CD4-positive, alpha-beta T cell treated with Interferon alpha-2 for 1 hour (primary cell): ENCODE measurements at regions not wholly inside any gene's neighbourhood (a gene's known extent, or its start where the extent isn't known, plus 50 kb on each side); places are given as distances from the start of the nearest gene placed in this dataset.
"Not testable (repeated sequence)": the region's sequence is repeated elsewhere in the genome, so short reads cannot be mapped to it uniquely, and the experiment has no call there.

Experiments used
- DNase-seq, 2 donors: peaks; one replicate each; pipeline ENCODE4 v3.0.0-alpha.2; 2020 to 2022

GRCh38 chr5:33162057-33162456 is 278.7 kb upstream of the TARS1 start:
- no peak for DNase-seq

DNA sequence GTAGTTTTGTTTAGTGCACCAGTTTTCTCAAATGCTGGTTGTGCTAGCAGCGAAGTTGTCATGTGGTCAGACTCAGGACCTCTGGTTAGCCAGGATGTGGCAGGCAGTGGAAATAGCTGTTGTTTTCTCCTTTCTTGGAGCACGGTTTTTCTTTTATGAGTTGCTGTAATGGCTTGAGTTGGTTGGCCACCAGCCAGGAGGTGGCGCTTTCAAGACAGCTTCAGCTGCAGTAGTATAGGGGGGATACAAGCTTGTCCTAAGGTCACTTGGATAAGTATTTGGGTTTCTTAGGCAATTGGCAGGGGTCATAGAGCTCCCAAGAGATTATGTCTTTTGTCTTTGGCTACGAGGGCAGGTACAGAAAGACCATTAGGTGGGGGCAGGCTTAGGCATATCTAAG is 274.2 kb upstream of the TARS1 start:
- DNase-seq, result no peak

- no peak for DNase-seq
These were observed 273.8 kb upstream of the TARS1 start for GRCh38 chr5:33166948-33167347.

GRCh38 chr5:33167541-33167940 is 273.2 kb upstream of the TARS1 start:
- no peak for DNase-seq

DNA sequence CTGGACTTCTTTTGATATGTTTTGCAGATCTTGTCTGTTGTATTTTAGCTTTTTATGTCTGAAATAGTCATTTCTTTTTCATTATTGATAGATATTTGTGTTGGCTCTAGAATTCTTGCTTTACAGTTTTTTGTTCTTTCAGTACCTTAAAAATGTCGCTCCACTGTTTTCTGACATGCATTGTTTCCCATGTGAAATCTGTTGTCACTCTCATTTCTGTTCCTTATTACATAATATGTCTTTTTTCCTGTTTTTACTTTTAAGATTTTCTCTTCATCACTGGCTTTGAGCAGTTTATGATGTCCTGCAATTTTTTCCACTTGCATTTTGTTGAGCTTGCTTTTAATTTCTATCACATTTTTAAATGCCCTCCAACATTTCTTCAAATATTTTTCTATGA is 270.4 kb upstream of the TARS1 start:
- DNase-seq, result no peak

DNA sequence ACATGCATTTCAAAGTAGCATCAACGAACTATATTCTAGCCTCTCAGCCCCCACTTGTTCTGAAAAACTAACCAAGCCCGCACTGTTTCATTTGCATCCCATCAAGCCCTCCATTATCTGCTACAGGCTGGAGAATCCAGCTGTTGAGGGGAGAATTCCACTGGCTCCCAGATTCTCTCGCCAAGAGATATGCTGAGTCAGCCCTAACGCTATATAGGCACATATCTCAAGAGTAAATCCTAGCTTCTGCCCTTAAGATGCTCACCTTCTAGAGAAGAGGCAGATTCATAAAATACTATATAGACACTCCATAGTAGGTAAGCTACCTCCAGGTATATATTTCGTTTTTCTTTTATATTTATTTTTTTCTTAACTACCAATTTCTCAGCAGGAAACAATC is 266.4 kb upstream of the TARS1 start:
- DNase-seq, result no peak

DNA sequence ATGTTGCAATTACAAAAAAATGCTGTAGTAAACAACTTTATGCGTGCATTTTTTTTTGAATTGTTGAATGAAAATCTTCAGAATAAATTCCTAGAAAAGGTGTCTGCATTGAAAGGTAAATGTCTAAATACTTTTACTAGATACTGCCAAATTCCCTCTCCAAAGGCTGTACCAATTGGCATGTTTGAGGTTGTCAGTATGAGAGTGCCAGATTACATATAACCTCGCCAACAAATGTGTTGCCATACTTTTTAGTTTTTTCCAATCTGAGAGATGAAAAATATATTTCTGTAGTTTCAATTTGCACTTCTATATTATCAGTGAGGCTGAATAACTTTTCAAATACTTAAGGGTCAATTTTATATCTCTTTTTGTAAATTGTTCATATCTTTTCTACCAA is 261.5 kb upstream of the TARS1 start:
- DNase-seq, result no peak

GRCh38 chr5:33180900-33181299 is 259.9 kb upstream of the TARS1 start:
- no peak for DNase-seq

- no peak for DNase-seq
These were observed 257.8 kb upstream of the TARS1 start for GRCh38 chr5:33182986-33183385.

DNA sequence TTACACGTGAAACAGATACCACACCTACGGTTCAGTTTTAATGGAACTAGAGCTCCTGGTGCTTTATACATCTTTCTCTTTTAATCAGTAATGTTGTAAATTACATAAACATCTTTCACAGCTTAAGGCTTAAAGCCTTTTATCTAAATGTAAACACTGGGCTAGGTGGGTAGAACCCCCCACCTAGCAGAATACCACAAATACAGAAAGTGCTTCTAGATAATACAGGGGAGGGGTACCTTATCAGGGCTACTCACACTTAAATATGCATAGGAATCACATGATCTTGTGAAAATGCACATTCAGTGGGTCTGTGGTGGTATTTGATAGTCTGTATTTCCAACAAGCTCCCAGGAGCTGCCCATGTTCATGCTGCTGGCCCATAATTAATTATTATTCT is 256.4 kb upstream of the TARS1 start:
- no peak for DNase-seq

- DNase-seq, result no peak
These were observed 252.7 kb upstream of the TARS1 start for GRCh38 chr5:33188089-33188488.

DNA sequence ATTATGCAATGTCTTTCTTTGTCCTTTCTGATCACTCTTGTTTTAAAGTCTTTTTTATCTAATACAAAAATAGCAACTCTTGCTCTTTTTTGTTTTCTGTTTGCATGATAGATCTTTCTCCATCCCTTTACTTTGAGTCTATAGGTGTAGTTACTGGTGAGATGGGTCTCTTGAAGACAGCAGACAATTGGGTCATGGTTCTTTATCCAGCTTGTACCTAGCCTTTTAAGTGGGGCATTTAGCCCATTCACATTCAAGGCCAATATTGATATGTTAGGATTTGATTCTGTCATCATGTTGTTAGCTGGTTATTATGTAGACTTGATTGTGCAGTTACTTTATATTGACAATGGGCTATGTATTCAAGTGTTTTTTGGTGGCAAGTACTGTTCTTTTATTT is 245.9 kb upstream of the TARS1 start:
- no peak for DNase-seq

GRCh38 chr5:33195431-33196165 is 245.2 kb upstream of the TARS1 start:
- DNase-seq, result no peak

DNA sequence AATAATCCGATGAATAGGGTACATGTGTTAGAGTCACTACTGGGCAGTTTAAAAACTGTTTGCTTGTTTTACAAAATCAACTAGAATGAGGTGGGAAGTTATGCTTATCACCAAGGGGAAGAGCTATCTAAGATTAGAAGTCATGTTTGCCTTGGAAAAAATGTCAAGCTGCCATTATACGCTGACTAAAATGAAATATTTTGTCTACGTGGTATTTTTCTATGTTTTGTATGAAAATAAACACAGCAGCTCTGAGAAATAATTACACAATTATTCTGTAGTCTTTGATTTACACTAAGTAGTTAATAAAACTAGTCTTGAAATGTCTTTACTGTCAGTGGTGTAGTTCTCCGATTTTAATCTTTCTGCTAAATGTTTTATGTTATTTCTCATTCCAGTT is 241.9 kb upstream of the TARS1 start:
- DNase-seq, result no peak

DNA sequence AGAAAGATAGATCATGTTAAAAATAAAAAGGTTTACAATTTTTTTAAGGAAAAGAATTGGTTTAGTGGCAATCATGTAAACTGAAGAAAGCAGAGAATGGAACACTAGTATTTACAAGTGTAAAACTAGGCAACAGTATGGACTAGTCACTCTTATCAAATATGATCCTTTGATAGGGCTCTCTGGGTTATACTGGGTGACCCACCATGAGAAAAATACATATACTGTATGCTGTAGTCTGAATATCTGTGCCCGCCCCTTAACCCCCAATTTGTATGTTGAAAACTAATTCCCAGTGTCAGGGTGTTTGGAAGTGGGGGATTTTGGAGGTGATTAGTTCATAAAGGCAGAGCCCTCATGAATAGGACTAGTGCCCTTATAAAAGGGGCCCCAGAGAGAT is 236.8 kb upstream of the TARS1 start:
- no peak for DNase-seq

DNA sequence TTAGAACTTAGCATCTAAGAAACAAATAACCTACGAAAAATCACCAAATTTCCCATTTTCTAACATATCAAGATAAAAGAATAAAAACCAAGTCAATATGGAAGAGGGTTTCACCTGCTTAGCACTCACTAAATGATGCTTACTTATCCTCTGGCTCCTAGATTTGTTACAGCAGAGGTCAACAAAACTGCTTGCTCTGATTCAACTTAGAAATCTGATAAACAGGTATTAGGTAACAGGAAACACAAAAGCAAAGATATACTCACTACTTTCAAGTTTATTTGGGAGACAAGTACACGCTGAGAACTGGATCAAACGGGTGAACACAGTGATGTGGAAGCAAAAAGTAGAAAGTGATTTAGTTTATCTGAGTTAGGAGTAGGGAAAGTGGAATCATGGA is 235.7 kb upstream of the TARS1 start:
- no peak for DNase-seq

DNA sequence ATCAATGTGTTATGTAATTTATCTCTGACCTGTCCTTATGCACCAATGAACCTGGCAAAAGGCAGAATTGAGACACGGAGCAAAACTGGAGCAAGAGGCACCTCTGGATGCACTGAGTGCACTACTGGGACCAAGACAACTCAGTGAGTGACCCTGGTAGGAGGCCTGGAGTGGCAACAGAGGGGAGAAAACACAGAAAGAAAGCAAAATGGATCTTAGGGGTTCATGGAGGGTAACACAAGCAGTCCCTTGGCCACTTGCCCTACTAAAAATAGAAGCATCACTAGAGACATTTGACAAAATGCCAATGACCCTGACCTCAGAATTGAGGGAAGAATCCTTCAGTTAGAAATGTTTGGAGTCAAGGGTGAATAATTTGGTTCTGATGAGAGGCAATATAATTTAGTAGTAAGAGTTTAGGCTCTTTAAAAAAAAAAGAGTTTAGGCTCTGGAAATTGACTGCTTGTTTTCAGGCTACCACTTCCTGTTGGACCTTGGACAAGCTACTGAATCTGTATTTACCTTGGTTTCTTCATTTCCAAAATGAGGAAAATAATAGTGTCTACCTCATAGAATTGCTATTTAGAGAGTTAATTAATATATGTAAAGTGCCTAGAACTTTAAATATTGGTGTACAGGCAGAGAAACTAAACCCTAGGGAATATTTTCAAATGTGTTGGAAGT is 234.9 kb upstream of the TARS1 start:
- DNase-seq, result no peak

DNA sequence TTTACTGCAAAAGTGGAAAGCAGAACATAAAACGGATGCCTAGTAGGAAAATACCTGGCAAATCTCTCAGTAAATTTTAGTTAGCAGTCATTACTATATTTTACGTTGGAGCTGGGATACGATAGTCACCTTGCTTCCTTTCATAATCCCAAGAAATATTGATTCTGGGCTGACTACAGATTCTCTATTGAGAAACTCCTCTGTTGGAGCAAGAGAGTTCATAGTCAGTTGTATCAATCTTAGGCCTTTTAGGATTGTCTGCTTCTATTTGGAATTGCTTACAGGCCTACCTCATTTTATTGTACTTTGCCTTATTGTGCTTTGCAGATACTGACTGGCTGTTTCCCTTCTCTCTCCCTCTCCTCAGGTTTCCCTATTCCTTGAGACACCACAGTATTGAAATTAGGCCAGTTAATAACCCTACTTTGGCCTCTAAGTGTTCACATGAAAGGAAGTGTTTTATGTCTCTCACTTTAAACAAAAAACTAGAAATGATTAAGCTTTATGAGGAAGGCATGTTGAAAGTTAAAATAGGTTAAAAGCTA is 233.7 kb upstream of the TARS1 start:
- no peak for DNase-seq

DNA sequence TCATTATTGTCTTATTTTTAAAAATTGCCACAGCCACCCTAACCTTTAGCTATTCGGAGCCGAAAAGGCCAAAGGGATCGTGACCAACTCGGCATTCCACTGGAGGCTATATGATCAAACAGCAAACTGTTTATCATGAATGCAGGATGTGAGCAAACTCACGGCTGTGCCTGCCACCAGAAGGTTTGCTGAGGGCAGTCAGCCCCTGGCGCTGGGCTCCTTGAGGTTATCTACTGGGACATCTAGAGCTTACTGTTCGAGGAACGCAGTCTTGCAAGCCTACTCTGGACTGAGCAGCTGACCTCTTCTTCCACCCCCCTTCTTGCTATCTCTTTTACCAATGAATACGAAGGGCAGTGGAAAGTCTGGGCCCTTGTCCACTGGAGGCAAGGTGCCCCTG is 231.5 kb upstream of the TARS1 start:
- DNase-seq, result no peak

- DNase-seq, result not testable (repeated sequence)
These were observed 230.5 kb upstream of the TARS1 start for GRCh38 chr5:33210221-33210620.

DNA sequence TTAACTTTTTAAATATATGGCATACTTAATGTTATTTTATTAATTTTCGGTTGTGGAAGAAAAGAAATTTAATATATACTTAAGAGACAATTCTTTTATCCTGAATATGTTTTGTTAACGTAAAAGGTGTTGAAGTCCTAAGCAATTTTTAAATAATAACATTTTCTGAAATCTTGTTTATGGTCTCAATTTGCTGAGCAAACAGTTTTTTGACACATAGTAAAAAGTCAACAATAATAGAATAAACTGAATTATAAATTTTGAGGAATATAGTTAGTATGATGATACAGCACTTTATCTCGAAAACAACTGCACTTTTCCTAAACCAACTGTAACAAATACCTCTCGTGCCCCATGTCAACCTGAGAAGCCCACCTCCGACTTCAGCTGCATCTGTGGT is 229.8 kb upstream of the TARS1 start:
- DNase-seq, result no peak

DNA sequence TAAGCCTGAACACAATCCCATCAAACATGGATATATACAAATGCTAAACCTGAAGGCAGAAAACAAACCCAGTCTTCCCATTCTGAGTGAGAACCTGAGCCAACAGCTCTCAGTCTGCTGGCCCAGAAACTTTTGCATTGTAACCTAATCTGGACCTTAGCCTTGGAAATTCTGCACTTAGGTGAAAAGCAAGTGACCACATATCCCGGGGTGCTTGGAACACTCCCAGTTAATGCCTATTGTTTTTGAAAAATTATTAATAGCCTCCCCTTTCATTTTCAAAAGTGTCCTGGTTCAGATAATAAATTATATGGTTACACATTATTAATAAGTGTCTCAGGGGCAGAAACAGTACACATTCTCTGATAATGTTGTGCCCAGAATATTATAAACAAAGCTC is 228.3 kb upstream of the TARS1 start:
- no peak for DNase-seq

- no peak for DNase-seq
These were observed 227.9 kb upstream of the TARS1 start for GRCh38 chr5:33212900-33213299.

DNA sequence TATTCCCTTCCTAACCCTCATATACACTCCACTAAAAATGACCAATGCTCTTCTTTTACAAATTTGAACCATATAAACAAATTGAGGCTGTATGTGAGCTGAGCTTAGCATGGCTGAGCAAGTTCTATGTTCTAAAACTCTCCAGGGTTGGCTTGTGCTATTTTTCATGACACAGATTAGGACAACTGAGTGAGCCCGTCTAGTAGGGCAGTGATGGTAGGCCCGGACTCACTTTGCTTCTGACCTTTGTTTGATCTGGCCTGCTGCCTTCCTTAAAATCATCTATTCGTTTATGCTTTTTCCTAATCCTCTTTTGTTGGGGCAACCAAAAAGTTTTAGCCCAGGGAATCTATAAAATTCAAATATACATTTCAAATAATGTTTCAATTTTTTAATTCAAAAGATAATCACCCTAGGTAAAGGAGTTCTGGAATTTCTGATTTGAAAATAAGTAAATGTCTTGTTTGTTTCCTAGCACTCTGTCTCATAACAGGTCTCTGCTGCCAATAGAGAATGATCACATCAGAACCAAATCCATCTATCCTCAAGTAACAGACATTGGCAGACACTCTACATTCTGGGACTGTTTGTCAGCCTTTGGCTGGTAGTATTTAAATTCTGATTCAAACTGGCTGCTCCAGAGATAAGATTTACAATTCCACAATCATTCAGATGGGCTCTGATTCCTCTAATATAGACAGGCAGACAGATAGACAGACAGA is 217.0 kb upstream of the TARS1 start:
- no peak for DNase-seq
